C4-2B (cell line): ENCODE measurements at regions not wholly inside any gene's neighbourhood (a gene's known extent, or its start where the extent isn't known, plus 50 kb on each side); places are given as distances from the start of the nearest gene placed in this dataset.
"Not testable (repeated sequence)": the region's sequence is repeated elsewhere in the genome, so short reads cannot be mapped to it uniquely, and the experiment has no call there.

Experiments used
- H3K27ac ChIP-seq: fragments of 450-650 bp; 2 replicates; pipeline ENCODE4 v1.5.1; 2017
- ZFX ChIP-seq: fragments of 450-650 bp; IDR thresholded peaks from 2 replicates; pipeline ENCODE4 v1.6.1; 2017
- TF ChIP-seq, protein P1 (sequence below): fragments of 450-650 bp; conservative IDR thresholded peaks from 2 replicates; pipeline ENCODE4 v1.5.1; 2017; ENCODE audit warnings: mild to moderate bottlenecking

DNA sequence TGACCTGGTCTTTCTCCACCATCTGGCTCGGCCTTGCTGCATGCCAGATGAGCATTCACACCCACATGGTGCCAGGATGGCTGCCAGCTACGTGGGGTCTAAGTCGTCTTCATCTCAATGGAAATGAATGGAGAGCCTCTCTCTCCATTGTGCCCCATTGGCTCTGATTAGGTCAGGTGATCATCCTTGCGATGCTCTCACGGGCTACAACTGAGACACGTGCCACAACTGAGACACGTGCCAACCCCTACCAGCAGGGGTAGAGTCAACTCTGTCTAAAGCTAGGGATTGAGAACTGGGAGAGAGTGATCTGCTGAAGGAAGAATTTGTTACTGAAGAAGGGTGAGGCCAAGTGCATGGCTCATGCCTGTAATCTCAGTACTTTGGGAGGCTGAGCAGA, 67.3 kb upstream of the RALY start:
- no peak for TF ChIP-seq ZFX
- TF ChIP-seq, protein P1, sequence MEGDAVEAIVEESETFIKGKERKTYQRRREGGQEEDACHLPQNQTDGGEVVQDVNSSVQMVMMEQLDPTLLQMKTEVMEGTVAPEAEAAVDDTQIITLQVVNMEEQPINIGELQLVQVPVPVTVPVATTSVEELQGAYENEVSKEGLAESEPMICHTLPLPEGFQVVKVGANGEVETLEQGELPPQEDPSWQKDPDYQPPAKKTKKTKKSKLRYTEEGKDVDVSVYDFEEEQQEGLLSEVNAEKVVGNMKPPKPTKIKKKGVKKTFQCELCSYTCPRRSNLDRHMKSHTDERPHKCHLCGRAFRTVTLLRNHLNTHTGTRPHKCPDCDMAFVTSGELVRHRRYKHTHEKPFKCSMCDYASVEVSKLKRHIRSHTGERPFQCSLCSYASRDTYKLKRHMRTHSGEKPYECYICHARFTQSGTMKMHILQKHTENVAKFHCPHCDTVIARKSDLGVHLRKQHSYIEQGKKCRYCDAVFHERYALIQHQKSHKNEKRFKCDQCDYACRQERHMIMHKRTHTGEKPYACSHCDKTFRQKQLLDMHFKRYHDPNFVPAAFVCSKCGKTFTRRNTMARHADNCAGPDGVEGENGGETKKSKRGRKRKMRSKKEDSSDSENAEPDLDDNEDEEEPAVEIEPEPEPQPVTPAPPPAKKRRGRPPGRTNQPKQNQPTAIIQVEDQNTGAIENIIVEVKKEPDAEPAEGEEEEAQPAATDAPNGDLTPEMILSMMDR: no peak
- H3K27ac ChIP-seq: peak overlapping the region; percentile 69; the same call in 1 of the 2 replicates

DNA sequence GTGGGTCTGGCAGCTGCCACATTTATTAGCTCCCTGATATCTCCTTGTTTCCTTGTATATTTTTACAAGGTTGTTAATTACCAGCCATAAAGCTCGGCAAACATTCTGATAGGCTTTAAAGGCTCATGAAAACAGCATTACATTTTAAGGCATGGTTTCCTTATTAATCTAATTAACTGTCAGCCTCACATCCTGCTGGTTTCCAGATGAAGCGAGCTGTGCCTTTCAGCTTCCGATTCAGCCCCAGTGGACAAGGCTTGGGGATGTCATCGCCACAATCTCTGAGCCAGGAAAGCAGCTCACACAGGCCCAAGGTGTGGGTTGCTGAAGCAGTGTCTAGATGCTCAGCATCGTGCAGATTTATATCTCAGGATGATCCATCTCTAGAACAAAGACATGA, 66.0 kb upstream of the RALY start:
- TF ChIP-seq, protein P1: no peak
- peak overlapping the region; percentile 69 for H3K27ac ChIP-seq

DNA sequence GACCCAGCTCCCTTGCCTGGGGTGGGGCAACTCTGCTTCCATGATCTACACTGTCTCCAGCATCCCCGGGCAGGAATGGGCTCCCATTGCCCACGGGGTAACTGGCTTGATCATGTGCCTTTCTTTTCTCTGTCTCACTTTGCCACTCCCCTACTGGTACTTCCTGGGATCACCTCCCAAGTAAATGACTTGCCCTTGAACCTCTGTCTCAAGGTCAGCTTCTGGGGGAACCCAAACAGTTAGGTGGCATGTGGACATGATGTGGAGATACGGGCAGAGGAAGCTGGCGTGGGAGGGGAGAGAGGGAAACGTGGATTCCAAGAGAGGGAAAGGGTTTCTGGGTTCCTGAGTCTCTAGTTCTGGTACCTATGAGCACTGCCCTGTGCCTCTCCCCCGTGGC, 63.8 kb upstream of the RALY start:
- no peak for TF ChIP-seq ZFX
- TF ChIP-seq, protein P1: no peak
- H3K27ac ChIP-seq: no peak overlapping the region

DNA sequence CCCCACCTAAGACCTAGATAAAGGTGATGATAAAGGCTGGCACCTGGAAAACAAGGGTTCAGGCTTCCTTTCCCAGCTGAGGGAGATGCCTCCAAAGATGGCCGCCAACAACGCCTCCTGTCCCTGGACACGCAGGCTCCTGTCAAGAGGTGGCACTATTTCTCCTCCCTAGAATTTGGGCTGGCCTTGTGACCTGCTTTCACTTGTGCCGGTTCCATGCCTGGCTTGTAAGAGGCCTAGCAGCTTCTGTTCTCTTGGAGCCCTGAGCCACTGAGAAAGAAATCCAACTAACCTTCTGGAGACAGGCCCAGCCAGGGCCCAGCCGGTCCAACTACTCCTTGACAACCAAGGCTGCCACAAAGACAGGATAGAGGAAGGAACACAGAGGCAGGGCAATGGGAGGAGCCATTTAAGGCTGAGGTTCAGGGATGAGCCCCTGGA, 60.2 kb upstream of the RALY start:
- TF ChIP-seq ZFX: no peak
- TF ChIP-seq, protein P1: peak; percentile 57
- H3K27ac ChIP-seq: no peak overlapping the region; the same call in 1 of the 2 replicates

DNA sequence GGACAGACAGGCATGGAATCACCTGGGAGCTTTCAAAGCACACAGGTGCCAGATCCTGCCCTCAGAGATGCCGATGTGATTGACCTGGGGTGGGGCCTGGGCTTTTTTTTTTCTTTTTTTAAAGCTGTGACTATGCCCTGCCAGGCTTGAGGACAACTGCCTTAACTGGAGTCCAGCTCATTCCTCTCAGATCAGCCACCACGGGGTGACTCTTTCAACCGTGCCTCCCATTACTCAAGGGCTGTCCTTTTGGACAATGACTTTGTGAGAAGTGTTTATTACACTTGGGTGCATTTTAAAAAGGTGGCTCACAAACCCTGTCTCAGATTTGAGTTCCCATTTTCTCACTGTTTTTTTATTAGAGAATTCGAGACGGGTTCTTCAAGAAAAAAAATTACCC, 57.1 kb upstream of the RALY start:
- no peak overlapping the region for H3K27ac ChIP-seq

DNA sequence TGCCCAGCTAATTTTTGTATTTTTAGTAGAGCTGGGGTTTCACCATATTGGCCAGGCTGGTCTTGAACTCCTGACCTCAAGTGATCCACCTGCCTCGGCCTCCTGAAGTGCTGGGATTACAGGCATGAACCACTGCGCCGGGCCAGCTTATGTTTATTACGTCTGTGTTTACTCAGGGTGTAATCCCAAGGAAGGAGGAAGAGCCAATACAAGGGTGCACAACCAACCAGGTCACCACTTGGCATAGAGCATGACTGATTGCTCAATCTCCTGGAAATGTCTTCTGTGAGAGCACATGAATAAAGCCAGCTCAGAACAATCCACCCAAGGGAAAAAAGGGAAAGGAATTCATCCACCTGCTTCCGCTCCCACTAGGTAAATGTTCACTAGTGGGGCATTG, 54.7 kb upstream of the RALY start:
- not testable (repeated sequence) for H3K27ac ChIP-seq

More for the DNA sequence above, 57.1 kb upstream of the RALY start:
- TF ChIP-seq, protein P1: no peak
- no peak for TF ChIP-seq ZFX

DNA sequence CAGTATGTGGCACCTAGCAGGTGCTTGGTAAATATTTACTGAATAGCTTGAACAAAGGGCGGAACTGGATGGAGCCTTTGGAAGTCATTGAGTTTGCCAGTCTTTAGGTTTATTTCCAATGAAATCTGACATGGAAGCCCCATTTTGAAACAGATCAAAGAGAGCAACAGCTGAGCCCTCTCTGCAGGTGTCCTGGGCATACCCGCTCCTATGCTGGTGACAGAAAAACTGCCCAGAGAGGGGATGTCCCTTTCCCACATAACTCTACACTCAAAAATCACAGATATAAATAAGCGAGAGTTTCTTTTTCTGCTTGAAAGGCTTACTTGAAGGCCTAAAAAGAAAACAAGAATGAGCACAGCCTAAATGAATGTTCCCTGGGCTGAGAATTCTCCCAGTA, 53.0 kb upstream of the RALY start:
- H3K27ac ChIP-seq: no peak overlapping the region
- TF ChIP-seq, protein P1: no peak
- no peak for TF ChIP-seq ZFX
